HL-60 (cell line): ENCODE measurements at regions not wholly inside any gene's neighbourhood (a gene's known extent, or its start where the extent isn't known, plus 50 kb on each side); places are given as distances from the start of the nearest gene placed in this dataset.

Experiments
- DNase-seq, 2 experiments: peaks; one replicate each; pipeline ENCODE4 v3.0.0-alpha.2; 2010 to 2020; ENCODE audit warnings: low read depth in 1 of 2, low spot score in 1 of 2
- H3K27ac ChIP-seq: fragments of 250-450 bp; sonication (Bioruptor Pico); replicated peaks from 2 replicates; pipeline ENCODE4 v1.5.1; 2020; ENCODE audit warnings: mild to moderate bottlenecking, moderate library complexity
- H3K27me3 ChIP-seq: fragments of 250-450 bp; sonication (Bioruptor Pico); 2 replicates; pipeline ENCODE4 v1.5.1; 2021; ENCODE audit warnings: mild to moderate bottlenecking, moderate library complexity; ENCODE audit not compliant: insufficient read depth, poor library complexity, severe bottlenecking
- H3K4me3 ChIP-seq: replicated peaks from 2 replicates; pipeline ENCODE4 v1.5.1; 2011; ENCODE audit warnings: mild to moderate bottlenecking, control low read depth, low read length; ENCODE audit not compliant: insufficient read depth
- CTCF ChIP-seq: IDR thresholded peaks from one replicate; pipeline ENCODE4 v1.5.1; 2011; ENCODE audit warnings: low read length, control low read depth, inconsistent platforms; ENCODE audit not compliant: insufficient read depth
- GABPA ChIP-seq: IDR thresholded peaks from 2 replicates; pipeline ENCODE4 v1.6.1; 2012; ENCODE audit warnings: low read depth
- POLR2AphosphoS5 ChIP-seq: IDR thresholded peaks from 2 replicates; pipeline ENCODE4 v1.6.1; 2012; ENCODE audit warnings: low read depth
- REST ChIP-seq: IDR thresholded peaks from 2 replicates; pipeline ENCODE4 v1.6.1; 2012; ENCODE audit warnings: low read depth; ENCODE audit not compliant: insufficient replicate concordance
- SPI1 ChIP-seq: IDR thresholded peaks from 2 replicates; pipeline ENCODE4 v1.6.1; 2012; ENCODE audit warnings: low read depth, mild to moderate bottlenecking, borderline replicate concordance

- Histone ChIP-seq H3K4me3 (no peak overlapping the region), H3K27ac (no peak overlapping the region), H3K27me3 (no peaks in the 10 kb centered on the region)
- DNase-seq, result no peak
- no peak for TF ChIP-seq POLR2AphosphoS5
- no peak for TF ChIP-seq CTCF
- no peak for TF ChIP-seq GABPA
- no peak for TF ChIP-seq SPI1
- no peak for TF ChIP-seq REST
Observed at GRCh38 chr2:217515615-217516309, 487.0 kb downstream of the TNS1 start.

- TF ChIP-seq REST (no peak), CTCF (no peak), SPI1 (no peak), POLR2AphosphoS5 (no peak), GABPA (no peak)
- no peak overlapping the region for H3K4me3 ChIP-seq
- no peak for DNase-seq
- H3K27ac ChIP-seq, result no peak overlapping the region
- H3K27me3 ChIP-seq, result no peaks in the 10 kb centered on the region
Observed at GRCh38 chr2:217513258-217513657, 489.5 kb downstream of the TNS1 start.

- no peak overlapping the region for H3K4me3 ChIP-seq
- H3K27ac ChIP-seq, result no peak overlapping the region
- no peak for DNase-seq
- TF ChIP-seq CTCF, result no peak
- TF ChIP-seq SPI1, result no peak
- TF ChIP-seq POLR2AphosphoS5, result no peak
- no peak for TF ChIP-seq GABPA
- no peak for TF ChIP-seq REST
- H3K27me3 ChIP-seq, result no peaks in the 10 kb centered on the region
Observed at GRCh38 chr2:217512728-217513127, 490.1 kb downstream of the TNS1 start.
